Effector memory CD8-positive, alpha-beta T cell (primary cell): ENCODE measurements at regions not wholly inside any gene's neighbourhood (a gene's known extent, or its start where the extent isn't known, plus 50 kb on each side); places are given as distances from the start of the nearest gene placed in this dataset.

Source experiments
- ATAC-seq: fragments of 150-1000 bp; cut with Tn5 transposase; replicated peaks from 2 replicates; pipeline ENCODE4 v1.10.0; 2021; ENCODE audit warnings: mild to moderate bottlenecking, moderate library complexity
- DNase-seq, 3 experiments: peaks; one replicate each; pipeline ENCODE4 v3.0.0; 2021
- H3K27ac Mint-ChIP-seq, 2 donors: one replicate each; pipeline ENCODE4 v1.8.0; 2022; ENCODE audit warnings: mild to moderate bottlenecking in 2 of 2, mixed read lengths in 2 of 2, moderate library complexity in 2 of 2
- H3K27me3 Mint-ChIP-seq, 2 donors: one replicate each; pipeline ENCODE4 v1.8.0; 2022; ENCODE audit warnings: mixed read lengths in 2 of 2
- H3K36me3 Mint-ChIP-seq: one replicate; pipeline ENCODE4 v1.8.0; 2022; ENCODE audit warnings: mild to moderate bottlenecking, moderate library complexity, mixed read lengths; ENCODE audit not compliant: insufficient read depth
- H3K4me1 Mint-ChIP-seq, 2 donors: one replicate each; pipeline ENCODE4 v1.8.0; 2022; ENCODE audit warnings: low read depth in 2 of 2, mixed read lengths in 2 of 2
- H3K4me3 Mint-ChIP-seq, 2 donors: one replicate each; pipeline ENCODE4 v1.8.0; 2022; ENCODE audit warnings: mild to moderate bottlenecking in 2 of 2, mixed read lengths in 2 of 2, moderate library complexity in 2 of 2
- H3K9me3 Mint-ChIP-seq, 2 donors: one replicate each; pipeline ENCODE4 v1.8.0; 2022; ENCODE audit warnings: mixed read lengths in 2 of 2

DNA sequence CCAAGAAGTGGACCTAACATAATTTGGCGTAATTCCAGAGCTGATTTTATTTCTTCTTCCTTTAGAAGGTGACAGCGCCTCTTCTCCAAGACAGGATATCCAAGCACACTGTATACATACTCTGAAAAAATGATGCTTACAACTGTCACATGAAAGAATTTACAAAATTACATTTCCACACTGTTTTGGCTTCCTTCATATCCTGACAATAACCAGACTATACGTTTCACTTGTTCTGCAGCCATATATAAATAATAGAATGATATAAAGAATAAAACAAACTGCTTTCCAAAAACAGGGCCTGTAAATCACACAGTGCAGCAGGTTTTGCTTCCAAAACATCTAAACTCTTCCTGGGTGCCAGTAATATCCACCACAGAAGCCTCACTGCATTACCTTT is 141.6 kb downstream of the FBXO8 start:
- DNase-seq (no peak), ATAC-seq (no peak)
- Mint-ChIP-seq H3K4me1 (no peaks in the 10 kb centered on the region), H3K27me3 (peaks cover 18 to 33% of the 10 kb centered on the region in 2 donors), H3K4me3 (no peak overlapping the region), H3K27ac (no peak overlapping the region), H3K9me3 (no peaks in the 10 kb centered on the region), H3K36me3 (no peaks in the 10 kb centered on the region)

DNA sequence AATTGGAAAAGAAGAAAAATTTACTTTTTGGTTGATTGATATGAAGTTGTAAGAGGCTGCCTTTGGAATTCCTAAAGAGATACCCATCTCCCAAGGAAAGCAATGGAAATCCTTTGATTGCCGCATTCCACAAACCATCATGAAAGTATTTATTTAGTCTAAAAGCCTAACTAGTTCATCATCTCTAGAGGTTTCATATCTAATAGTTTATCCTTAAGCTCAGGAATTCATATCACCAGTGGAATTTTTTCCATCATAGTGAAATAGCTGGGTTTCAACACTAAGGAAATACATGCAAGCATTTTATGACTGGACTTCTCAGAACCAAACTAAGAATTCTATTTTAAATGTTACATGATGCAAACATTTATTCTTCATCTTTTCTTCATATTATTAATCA is 144.9 kb downstream of the FBXO8 start:
- Mint-ChIP-seq H3K36me3 (no peaks in the 10 kb centered on the region), H3K9me3 (no peaks in the 10 kb centered on the region), H3K27me3 (peaks cover 6 to 14% of the 10 kb centered on the region in 2 donors), H3K4me1 (no peaks in the 10 kb centered on the region), H3K27ac (no peak overlapping the region), H3K4me3 (no peak overlapping the region)
- DNase-seq: no peak
- no peak for ATAC-seq

DNA sequence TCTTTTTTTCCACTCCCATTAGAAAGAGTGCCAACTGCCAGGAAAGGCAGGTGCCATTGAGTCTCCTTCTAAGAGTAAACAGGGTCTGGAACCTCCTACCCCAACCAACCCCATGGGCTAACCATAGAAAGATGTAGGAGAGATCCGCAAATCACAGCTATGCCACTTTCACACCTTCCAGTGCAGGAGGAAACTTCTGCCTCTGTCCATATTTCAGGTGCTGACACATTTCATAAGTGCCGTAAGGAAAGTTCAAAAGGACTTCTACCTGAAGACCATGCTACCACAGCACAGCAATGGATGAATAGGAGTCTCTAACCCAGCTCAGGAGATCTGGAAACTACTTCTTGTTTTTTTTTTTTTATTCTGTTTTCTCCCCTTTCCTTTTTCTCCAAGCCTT is 145.8 kb downstream of the FBXO8 start:
- no peak overlapping the region for H3K4me3 Mint-ChIP-seq
- H3K4me1 Mint-ChIP-seq: no peaks in the 10 kb centered on the region
- ATAC-seq (no peak), DNase-seq (no peak)
- H3K36me3 Mint-ChIP-seq: no peaks in the 10 kb centered on the region
- no peak overlapping the region for H3K27ac Mint-ChIP-seq
- H3K9me3 Mint-ChIP-seq: no peaks in the 10 kb centered on the region
- H3K27me3 Mint-ChIP-seq: peaks cover 6 to 14% of the 10 kb centered on the region in 2 donors

DNA sequence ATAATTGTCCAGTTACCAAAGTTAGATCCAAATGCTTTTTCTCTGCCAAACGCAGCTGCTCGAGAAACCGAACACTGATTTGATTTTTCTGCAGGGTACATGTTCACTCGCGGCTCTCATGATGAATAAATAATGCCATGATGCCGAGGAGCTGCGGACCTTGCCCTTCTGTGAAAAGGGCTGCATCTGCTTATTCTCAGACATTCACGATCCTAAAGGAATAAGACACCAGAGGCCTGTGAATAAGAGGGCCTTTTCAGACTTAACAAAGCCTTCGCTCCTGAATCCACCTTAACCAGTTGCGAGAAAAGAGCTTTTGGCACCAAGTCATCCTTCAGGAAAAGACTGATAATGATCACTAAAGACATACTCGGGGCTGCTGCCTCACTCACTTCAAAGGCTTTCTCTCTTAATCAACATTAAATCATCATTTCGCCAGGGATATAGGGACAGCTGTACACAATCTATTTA is 147.5 kb downstream of the FBXO8 start:
- Mint-ChIP-seq H3K9me3 (no peaks in the 10 kb centered on the region), H3K36me3 (no peaks in the 10 kb centered on the region), H3K4me3 (no peak overlapping the region), H3K27me3 (peaks cover 6 to 21% of the 10 kb centered on the region in 2 donors), H3K27ac (no peak overlapping the region), H3K4me1 (no peaks in the 10 kb centered on the region)
- DNase-seq (no peak), ATAC-seq (no peak)

DNA sequence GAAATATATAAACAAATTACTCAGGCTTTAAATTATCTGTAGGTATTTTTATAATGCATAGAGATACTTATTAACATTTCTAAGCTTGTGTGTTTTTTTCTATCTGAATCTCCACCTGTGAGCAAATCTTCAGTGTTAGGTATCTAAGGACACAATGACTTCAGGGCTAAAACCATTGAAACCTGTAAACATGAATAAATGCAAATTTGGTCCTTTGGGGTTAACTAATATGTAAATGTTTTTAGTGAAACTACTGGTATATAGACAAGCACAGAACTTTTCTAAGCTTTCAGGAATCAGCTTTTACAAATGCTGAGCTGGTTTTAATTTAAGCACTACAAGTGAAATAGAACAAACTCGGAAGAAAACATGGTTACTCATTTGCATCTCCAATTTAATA is 147.9 kb downstream of the FBXO8 start:
- Mint-ChIP-seq H3K27me3 (peaks cover 6 to 25% of the 10 kb centered on the region in 2 donors), H3K36me3 (no peaks in the 10 kb centered on the region), H3K27ac (no peak overlapping the region), H3K4me1 (no peaks in the 10 kb centered on the region), H3K4me3 (no peak overlapping the region), H3K9me3 (no peaks in the 10 kb centered on the region)
- ATAC-seq (no peak), DNase-seq (no peak)

DNA sequence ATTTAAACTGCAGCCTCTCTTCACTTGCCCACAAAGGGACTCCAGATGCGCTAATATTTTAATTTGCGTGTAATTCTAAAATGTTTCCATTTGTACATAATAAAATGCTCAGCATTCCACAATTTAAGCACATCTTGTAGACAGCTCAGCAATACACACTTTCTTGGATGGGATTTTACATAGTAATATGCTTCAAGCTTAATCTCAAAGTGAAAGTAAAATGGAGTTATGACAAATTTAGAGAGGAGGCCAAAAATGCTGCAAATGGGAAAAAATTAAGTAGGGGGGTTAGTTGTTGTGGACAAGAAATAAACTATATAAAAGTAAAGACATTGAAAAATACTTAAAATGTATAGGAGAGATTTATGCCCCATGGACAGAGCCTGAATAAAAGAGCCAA is 149.1 kb downstream of the FBXO8 start:
- peaks cover 6 to 30% of the 10 kb centered on the region in 2 donors for H3K27me3 Mint-ChIP-seq
- H3K4me1 Mint-ChIP-seq: no peaks in the 10 kb centered on the region

DNA sequence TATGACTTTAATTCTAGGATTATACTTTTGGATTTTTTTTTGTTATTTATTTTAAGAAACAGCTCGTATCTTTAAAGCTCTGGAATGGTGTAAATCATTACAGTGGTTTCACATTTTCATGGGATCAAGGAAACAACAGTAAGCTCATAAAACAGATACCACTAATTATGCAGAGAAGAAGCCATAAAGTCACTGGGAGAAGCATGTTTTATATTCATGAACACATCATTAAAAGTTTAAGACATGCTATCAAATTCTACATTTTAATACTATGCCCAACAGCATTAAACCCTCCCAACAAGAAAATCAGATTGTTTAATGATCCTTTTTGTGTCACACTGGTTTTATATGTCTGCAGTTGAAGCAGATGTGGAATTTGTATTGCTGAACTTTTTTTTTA is 149.9 kb downstream of the FBXO8 start:
- no peaks in the 10 kb centered on the region for H3K36me3 Mint-ChIP-seq
- H3K4me1 Mint-ChIP-seq: no peaks in the 10 kb centered on the region
- ATAC-seq: no peak
- H3K27ac Mint-ChIP-seq: no peak overlapping the region
- peaks cover 6 to 31% of the 10 kb centered on the region in 2 donors for H3K27me3 Mint-ChIP-seq
- no peak for DNase-seq
- H3K9me3 Mint-ChIP-seq: no peaks in the 10 kb centered on the region
- no peak overlapping the region for H3K4me3 Mint-ChIP-seq

More for the DNA sequence above, 149.1 kb downstream of the FBXO8 start:
- no peak for DNase-seq
- Mint-ChIP-seq H3K36me3 (no peaks in the 10 kb centered on the region), H3K4me3 (no peak overlapping the region), H3K9me3 (no peaks in the 10 kb centered on the region), H3K27ac (no peak overlapping the region)
- ATAC-seq: no peak

DNA sequence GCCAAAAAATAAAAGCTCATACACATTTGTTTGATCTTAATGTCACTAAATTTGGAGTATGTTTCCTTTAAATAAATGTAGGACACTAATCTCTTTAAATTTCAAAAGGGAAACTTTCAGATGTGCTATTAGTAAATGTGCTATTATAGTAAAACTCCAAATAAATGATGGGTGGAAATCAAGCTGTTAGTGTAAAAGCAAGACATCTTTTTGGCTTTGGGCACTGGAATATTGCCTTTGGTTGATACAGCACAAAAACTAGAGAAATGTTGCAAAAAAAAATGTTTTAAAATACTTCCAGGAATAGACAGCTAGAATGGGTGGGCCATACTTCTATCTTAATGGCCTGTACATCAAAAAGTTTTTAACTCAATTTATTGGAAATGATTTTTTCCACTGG is 151.6 kb downstream of the FBXO8 start:
- DNase-seq (no peak), ATAC-seq (no peak)
- Mint-ChIP-seq H3K4me1 (no peaks in the 10 kb centered on the region), H3K9me3 (no peaks in the 10 kb centered on the region), H3K36me3 (no peaks in the 10 kb centered on the region), H3K4me3 (no peak overlapping the region), H3K27ac (no peak overlapping the region), H3K27me3 (peaks cover 6 to 25% of the 10 kb centered on the region in 2 donors)

DNA sequence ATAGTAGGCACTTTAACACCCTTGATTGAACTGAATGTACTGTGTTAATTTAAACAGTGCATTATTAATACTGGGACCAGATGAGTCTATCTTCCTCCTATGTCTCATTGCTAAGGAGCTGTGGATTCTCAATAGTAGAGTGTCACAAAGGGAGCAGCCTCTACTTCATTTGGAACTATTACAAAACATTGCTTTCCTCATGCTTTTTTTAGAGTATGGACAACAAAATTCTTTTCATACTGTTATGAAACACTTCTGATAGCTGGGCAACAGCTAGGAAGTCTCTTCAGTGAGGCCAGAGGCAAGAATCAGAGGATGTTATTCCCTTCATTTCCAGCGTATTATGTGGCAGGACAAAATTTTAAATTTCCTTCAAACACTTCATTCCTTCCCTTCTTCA is 160.8 kb downstream of the FBXO8 start:
- Mint-ChIP-seq H3K9me3 (no peaks in the 10 kb centered on the region), H3K27ac (no peak overlapping the region), H3K4me1 (peaks cover 4% of the 10 kb centered on the region in 2 donors), H3K36me3 (no peaks in the 10 kb centered on the region), H3K4me3 (no peak overlapping the region), H3K27me3 (peaks cover 21 to 24% of the 10 kb centered on the region in 2 donors)
- no peak for DNase-seq
- no peak for ATAC-seq

DNA sequence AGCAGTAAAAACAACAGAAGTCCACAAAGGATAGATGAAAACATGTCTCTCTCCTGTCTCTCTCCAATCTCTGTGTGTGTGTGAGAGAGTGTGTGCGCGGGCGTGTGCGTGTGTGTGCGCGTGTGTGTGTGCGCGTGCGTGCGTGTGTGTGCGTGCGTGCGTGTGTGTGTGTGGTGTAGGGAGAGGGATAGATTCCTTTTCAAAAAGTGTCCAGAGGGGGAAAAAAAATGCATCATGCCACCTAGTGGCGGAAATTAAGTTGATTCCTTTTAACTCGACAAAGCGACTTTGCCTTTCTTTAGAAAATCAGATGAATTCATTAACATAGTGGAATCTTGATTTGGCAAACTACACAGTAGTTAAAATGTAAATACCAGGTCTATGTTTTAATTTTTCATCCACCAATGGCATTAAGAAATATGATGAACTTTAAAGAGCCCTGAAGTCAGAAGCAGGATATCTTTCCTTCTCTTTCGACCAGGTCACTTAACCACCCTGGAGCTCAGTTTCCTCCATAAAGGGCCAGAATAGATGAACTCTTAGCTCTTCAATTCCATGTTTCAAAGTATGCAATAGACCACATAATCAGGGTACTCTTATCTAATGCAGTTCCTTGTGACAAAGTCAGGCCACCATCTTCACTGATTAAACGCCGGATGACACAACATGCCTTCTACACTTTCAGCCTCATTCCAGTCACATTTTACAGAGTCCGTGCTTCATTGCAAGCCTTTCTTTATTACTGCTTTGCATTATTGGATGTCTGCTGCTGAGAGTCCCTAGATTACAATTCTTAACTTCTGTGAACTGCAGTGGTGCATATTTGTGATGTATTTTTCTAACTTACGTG is 162.8 kb downstream of the FBXO8 start:
- Mint-ChIP-seq H3K4me3 (no peak overlapping the region), H3K36me3 (no peaks in the 10 kb centered on the region), H3K4me1 (peaks cover 4% of the 10 kb centered on the region in 2 donors), H3K9me3 (peaks cover 0 to 2% of the 10 kb centered on the region in 2 donors), H3K27me3 (peaks cover 22 to 30% of the 10 kb centered on the region in 2 donors), H3K27ac (no peak overlapping the region)
- ATAC-seq (no peak), DNase-seq (peak in 1 of 3 experiments; percentile 1)

DNA sequence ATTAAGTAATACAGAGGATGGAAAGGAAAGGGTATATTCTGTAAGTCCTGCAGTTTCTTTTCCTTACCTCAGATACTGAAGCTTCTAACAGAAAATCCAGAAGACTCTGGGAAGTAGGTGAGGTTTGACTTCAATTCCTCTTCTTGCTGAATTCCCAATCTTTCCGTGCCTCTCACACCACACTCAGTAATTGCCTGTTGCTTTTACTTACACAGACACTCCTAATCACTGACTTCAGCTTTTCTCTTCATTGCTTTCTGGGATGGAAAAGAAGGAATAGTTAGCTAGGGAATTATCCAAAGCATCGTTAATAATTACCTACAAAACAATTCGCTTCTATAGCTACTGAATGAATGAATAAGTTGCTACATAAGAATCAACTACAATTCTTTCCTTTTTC is 163.6 kb downstream of the FBXO8 start:
- H3K4me1 Mint-ChIP-seq: peaks cover 4% of the 10 kb centered on the region in 2 donors
- H3K9me3 Mint-ChIP-seq: peaks cover 0 to 2% of the 10 kb centered on the region in 2 donors
- H3K27me3 Mint-ChIP-seq: peaks cover 17 to 36% of the 10 kb centered on the region in 2 donors
- no peak overlapping the region for H3K4me3 Mint-ChIP-seq
- no peaks in the 10 kb centered on the region for H3K36me3 Mint-ChIP-seq
- DNase-seq: no peak
- no peak for ATAC-seq
- no peak overlapping the region for H3K27ac Mint-ChIP-seq

DNA sequence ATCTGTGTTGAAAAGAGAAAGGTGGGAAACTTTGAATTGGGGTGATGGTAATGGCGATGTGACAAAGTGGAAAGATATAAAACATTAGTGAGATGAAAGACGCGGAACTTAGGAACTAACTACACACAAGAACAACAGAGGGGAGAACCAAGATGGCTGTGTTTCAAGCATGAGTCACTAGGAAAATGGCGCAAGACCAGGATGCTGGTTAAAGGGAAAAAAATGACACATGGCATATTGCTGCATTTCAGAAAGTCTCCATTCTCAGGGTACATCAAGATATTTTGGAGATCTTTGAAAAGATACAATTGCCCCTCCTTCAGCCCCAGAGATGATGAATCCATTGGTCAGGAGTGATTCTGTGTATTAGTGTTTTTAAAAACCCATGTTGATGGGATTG is 164.4 kb downstream of the FBXO8 start:
- no peak for DNase-seq
- ATAC-seq: no peak
- H3K9me3 Mint-ChIP-seq: peaks cover 0 to 2% of the 10 kb centered on the region in 2 donors
- H3K36me3 Mint-ChIP-seq: no peaks in the 10 kb centered on the region
- no peak overlapping the region for H3K4me3 Mint-ChIP-seq
- H3K27me3 Mint-ChIP-seq: peaks cover 23 to 37% of the 10 kb centered on the region in 2 donors
- H3K4me1 Mint-ChIP-seq: peaks cover 4% of the 10 kb centered on the region in 2 donors
- H3K27ac Mint-ChIP-seq: no peak overlapping the region

DNA sequence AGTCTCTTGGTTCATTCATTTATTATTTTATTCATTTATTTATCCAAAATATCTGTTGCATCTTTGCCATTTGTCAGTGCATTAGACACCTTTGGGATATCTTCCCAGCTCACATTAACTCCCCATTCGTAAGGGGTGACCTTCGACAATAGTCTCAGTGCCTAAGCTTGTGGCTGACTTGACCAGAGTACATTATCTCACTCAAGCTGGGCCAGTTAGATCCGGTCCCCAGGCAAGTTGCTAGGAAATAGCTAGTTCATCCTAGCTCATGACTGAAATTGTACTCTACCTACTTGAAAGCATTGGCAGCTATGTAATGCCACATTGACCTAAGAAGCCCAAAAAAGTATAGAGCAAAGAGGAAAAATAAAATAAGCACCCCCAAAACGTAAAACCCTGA is 165.3 kb downstream of the FBXO8 start:
- Mint-ChIP-seq H3K9me3 (peaks cover 0 to 2% of the 10 kb centered on the region in 2 donors), H3K27me3 (peaks cover 25 to 37% of the 10 kb centered on the region in 2 donors), H3K4me3 (no peak overlapping the region), H3K4me1 (peaks cover 4% of the 10 kb centered on the region in 2 donors), H3K27ac (no peak overlapping the region), H3K36me3 (no peaks in the 10 kb centered on the region)
- ATAC-seq (no peak), DNase-seq (no peak)

DNA sequence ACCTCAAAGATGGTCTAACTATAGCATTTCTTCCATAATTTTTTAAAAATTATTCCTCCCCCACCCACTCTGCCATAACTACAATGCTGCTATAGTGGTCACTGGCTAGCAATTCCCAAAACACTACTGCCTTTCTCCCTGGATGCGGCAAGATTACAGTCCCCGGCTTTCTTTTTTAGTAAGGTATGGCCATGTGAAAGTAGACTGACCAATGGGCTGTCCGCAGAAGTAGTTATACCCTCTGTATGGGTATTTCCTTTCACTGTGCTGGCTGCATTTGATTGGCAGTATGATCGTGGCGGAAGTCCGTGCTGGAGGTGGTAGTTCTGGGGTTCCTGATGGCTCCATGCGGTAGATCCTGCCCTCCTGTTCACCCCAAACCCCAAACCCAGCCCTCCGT is 166.0 kb downstream of the FBXO8 start:
- Mint-ChIP-seq H3K27me3 (peaks cover 25 to 37% of the 10 kb centered on the region in 2 donors), H3K4me3 (no peak overlapping the region), H3K36me3 (no peaks in the 10 kb centered on the region), H3K27ac (no peak overlapping the region), H3K9me3 (peaks cover 0 to 2% of the 10 kb centered on the region in 2 donors), H3K4me1 (peaks cover 4% of the 10 kb centered on the region in 2 donors)
- no peak for ATAC-seq
- no peak for DNase-seq
